Fibroblast of skin of back (primary cell): ENCODE measurements at regions not wholly inside any gene's neighbourhood (a gene's known extent, or its start where the extent isn't known, plus 50 kb on each side); places are given as distances from the start of the nearest gene placed in this dataset.
"Not testable (repeated sequence)": the region's sequence is repeated elsewhere in the genome, so short reads cannot be mapped to it uniquely, and the experiment has no call there.

ENCODE experiments used
- DNase-seq: peaks from one replicate; pipeline ENCODE4 v3.0.0-alpha.2; 2013

- DNase-seq, result no peak
Measured at GRCh38 chr5:60444661-60445360, 255.2 kb downstream of the DEPDC1B start.

DNA sequence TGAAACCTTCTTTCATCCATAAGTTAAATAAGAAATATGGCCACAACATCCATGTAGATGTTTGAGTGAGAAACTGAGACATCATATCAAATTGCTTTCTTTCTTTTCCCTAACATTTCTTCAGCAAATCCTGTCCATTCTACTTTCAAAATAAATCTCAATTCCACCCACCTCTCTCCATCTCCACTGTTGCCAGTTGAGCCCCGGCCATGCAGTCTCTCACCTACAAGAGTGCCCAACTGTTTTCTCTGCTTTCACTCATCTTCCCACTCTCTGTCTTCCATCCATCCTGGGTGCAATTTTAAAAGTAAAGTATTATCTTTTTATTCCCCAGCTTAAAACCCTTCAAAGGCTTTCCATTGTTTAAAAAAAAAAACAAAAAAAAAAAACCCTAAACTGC lies 260.4 kb downstream of the DEPDC1B start:
- DNase-seq, result no peak

GRCh38 chr5:60437308-60437707 lies 262.7 kb downstream of the DEPDC1B start:
- DNase-seq, result no peak

GRCh38 chr5:60436518-60436917 lies 263.4 kb downstream of the DEPDC1B start:
- DNase-seq, result no peak

DNA sequence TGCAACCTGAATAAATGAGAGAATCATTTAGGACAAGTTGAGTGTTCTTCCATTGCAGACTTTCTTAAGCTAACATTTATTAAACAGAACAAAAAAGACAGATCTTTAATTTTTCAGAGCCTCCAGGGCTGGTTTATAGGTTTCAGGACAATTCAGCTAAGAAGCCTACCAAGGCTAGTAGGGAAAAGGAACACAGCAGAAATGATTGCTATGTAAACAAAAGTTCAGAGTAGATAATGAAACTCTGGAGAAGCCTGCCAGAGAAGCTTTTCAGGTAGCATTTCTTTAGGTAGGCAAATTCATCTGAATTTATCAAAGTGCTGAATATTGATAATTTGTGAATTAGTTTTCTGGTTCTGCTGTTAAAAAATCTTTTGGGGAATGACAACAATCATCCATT lies 264.2 kb downstream of the DEPDC1B start:
- DNase-seq, result no peak

DNA sequence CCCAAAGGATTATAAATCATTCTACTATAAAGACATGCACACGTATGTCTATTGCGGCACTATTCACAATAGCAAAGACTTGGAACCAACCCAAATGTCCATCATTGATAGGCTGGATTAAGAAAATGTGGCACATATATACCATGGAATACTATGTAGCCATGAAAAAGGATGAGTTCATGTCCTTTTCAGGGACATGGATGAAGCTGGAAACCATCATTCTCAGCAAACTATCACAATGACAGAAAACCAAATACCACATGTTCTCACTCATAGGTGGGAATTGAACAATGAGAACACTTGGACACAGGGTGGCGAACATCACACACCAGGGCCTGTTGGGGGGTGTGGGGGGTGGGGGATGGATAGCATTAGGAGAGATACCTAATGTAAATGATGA lies 273.8 kb downstream of the DEPDC1B start:
- DNase-seq, result not testable (repeated sequence)

DNA sequence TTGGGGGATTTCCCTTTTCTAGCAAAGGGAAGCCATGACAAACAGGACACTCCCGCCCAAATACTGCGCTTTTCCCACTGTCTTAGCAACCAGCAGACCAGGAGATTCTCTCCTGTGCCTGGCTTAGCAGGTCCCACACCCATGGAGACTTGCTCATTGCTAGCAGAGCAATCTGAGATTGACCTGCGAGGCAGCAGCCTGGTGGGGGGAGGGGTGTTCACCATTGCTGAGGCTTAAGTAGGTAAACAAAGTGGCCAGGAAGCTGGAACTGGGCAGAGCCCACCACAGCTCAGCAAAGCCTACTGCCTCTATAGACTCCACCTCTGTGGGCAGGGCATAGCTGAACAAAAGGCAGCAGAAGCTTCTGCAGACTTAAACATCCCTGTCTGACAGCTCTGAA lies 279.2 kb downstream of the DEPDC1B start:
- not testable (repeated sequence) for DNase-seq

- DNase-seq, result peak; percentile 10
Measured at GRCh38 chr5:60417500-60418181, 282.3 kb downstream of the DEPDC1B start.

- no peak for DNase-seq
Measured at GRCh38 chr5:60415443-60415842, 284.5 kb downstream of the DEPDC1B start.

GRCh38 chr5:60410427-60410826 lies 289.5 kb downstream of the DEPDC1B start:
- no peak for DNase-seq

GRCh38 chr5:60404171-60404570 lies 295.8 kb downstream of the DEPDC1B start:
- DNase-seq, result no peak

DNA sequence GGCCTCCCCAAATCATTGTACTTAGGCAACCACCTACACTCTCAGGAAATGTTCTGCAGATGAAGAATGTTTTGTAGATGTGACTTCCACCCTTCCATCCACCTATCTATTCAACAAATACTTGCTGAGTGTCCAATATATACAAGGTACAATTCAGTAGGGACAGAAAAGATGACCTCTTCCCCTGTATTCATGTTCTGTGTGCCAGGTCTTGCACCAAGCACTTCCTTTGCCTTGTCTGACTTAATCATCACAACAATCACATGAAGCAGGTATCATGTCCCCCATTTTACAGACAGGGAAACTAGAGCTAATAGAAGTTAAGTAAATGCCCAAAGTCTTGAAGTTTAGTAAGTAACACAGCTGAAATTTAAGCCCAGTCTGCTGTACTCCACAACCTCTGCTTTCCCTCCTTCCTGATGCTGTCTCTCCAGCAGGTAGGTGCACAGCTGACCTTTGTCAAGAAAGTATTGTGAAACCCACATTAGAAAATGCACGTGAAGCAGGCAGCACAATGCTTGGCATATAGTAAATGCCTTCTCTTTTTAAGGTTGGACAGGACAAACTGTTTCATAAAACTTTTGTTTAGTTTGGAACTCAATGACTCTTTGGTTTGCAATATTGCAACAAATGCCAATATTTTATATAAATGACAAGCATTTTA lies 296.5 kb downstream of the DEPDC1B start:
- DNase-seq, result no peak

DNA sequence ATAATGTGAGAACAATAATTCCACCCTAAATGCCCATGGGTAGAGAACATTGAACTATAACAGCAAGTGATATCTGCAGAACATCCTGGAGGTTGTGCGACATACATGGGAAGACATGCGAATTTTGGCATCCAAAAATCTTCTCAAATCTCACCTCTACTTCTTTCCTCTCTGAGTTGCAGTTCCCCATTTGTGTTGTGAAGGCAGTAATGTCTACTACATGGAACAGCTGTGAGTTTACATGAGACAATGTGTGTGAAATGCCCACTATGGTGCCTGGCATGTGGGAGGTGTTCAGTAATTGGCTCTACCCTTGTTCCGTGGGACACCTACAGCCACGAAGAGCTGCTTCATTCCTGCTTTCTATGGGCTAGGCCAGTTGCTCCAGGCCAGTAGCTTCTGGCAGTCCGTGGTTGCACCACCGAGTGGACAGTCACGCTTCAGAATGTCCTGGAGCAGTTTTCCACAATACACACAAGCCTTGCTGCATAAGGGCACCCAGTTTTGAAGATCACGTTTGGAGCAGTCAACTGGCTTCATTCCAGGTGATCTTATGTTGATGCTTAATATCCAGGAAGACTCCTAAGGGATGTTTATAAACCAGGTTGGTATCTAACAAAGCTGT lies 297.7 kb downstream of the DEPDC1B start:
- no peak for DNase-seq

DNA sequence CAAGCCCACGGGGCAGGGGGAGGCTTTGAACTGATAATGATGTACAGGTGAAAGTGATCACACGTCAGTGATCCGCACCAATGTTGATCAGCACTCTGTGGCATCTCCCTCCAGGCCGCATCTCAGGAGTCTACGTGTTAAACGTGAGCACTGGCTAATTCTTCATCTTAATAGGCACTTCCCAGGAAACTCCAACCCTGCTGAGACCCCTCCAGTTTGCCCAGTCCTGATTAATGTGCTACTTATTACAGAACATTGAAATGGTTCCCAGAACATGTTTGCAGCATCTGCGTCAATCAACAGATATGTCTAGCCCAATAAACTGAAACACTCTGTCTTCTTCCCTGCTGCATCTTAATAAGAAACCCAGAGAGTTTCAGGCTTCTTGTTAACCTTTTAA lies 298.4 kb downstream of the DEPDC1B start:
- DNase-seq, result no peak

- no peak for DNase-seq
Measured at GRCh38 chr5:60399507-60399906, 300.5 kb downstream of the DEPDC1B start.

GRCh38 chr5:60395712-60396329 lies 304.1 kb downstream of the DEPDC1B start:
- DNase-seq, result no peak

- no peak for DNase-seq
Measured at GRCh38 chr5:60387051-60387440, 312.9 kb downstream of the DEPDC1B start.

- no peak for DNase-seq
Measured at GRCh38 chr5:60386436-60387050, 313.4 kb downstream of the DEPDC1B start.

DNA sequence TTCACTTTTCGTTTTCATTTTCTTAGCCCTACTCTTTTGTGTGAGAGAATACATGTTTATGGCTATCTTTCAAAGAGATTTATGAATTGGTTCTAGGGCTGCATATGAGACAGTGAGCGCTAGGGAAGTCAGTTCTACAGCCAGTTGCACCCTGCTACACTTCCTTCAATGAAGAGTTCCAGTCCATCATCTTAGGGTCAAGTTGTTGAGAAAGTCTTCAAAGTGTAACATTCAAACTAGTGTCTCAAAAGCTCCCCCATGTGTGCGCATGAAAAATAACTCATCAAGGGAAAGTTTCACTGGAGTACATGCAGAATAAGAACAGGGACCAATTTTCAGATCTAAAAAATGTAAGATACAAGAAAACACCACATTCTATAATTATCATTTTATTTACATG lies 317.2 kb downstream of the DEPDC1B start:
- DNase-seq, result peak; percentile 45

DNA sequence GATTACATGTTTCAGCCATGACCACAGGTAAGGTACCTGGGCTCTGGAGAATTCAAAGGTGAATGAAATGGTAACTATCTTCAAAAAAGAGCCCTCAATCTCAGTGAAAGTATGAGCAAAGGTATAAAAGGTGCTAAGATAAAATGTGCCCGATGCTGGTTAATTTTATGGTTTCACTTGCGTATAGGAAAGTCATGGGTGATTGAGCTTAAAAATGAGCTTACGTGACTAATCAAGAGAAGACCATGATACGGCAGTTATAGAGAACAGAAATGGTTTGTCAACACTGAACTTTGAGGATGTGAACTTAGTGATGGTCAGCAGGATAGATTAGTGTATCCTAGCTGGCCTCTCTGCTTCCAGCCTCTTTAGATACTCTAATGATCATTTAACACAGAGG lies 320.1 kb downstream of the DEPDC1B start:
- no peak for DNase-seq

- peak; percentile 37 for DNase-seq
Measured at GRCh38 chr5:60377826-60378225, 322.1 kb downstream of the DEPDC1B start.

DNA sequence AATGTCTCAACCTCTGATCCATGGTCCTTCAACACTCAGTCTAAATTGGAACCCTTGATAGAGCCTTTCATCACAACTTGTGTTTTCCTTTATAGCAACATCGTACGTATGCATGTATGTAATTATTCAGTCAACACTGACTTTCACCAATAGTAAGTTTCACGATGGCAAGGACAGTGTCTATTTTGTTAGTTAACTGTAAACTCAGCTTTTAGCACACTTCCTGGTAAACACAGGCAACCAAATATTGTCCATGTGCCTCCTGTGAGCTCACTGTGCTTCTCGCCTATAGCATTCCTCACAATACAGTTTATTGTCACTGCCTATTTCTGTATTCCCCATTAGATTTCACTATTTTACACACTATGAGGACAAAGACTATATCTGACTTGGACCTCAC lies 323.1 kb downstream of the DEPDC1B start:
- DNase-seq, result no peak

DNA sequence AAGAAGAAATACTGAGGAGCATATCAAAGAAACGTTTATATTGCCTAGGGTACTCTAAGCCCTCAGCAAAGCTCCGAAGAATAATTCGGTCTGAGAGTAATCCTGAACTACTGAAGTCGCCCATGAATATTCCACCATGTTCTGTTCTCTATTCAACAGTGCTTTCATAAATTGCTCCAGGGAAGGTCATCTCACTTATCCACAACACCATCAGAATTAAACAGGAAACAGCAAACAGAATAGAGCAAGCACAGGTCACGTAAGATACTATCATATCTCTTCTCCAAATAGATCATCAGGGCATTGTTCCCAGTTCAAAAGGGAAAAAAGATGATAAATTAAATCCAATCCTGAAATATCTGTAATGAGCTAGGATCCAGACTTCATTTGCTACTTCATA lies 325.6 kb downstream of the DEPDC1B start:
- DNase-seq, result no peak
